ENCODE measurements at regions not wholly inside any gene's neighbourhood (a gene's known extent, or its start where the extent isn't known, plus 50 kb on each side); places are given as distances from the start of the nearest gene placed in this dataset.

GRCh38 chr13:61162636-61163035 lies 253.0 kb downstream of the PCDH20 start:
- no peak overlapping the region for H3K27ac ChIP-seq (ENCODE audit: low read depth, low read length, poor library complexity, severe bottlenecking)
- DNase-seq (ENCODE audit: low spot score), result no peak
- ChIA-PET CTCF (ENCODE audit: unreplicated experiment) (no interaction called here), POLR2A (no interaction called here)
- no peaks in the 10 kb centered on the region for H4K20me1 ChIP-seq (ENCODE audit: insufficient read depth, low read length)
- no peak overlapping the region for H2AFZ ChIP-seq (ENCODE audit: low read length)
- H3K4me1 ChIP-seq (ENCODE audit: insufficient read depth, low read length, poor library complexity, severe bottlenecking), result no peaks in the 10 kb centered on the region
- H3K4me2 ChIP-seq (ENCODE audit: low read length), result no peak overlapping the region
- no TSS peak for BruUV-seq (replicated peaks)
- H3K36me3 ChIP-seq (ENCODE audit: insufficient read depth, low read length), result no peaks in the 10 kb centered on the region
- no peaks in the 10 kb centered on the region for H3K79me2 ChIP-seq (ENCODE audit: insufficient read depth, low read depth, low read length)
- no peaks in the 10 kb centered on the region for H3K9me2 ChIP-seq (ENCODE audit: insufficient read depth, low read length)
- no peak overlapping the region for H3K4me3 ChIP-seq (ENCODE audit: low read depth, low read length, poor library complexity, severe bottlenecking)
- intact Hi-C loops (cut with micrococcal nuclease; ENCODE audit: unreplicated experiment), result no loop called here
- TF ChIP-seq CTCF (conservative IDR thresholded peaks at IDR 0.05; ENCODE audit: low read length) (no peak), EZH2phosphoT487 (IDR thresholded peaks at IDR 0.05; ENCODE audit: borderline replicate concordance, low read depth, low read length) (no peak)
- H3K9me3 ChIP-seq (ENCODE audit: low read length), result no peaks in the 10 kb centered on the region

GRCh38 chr13:61162106-61162505 lies 253.5 kb downstream of the PCDH20 start:
- Histone ChIP-seq H3K36me3 (ENCODE audit: insufficient read depth, low read length) (no peaks in the 10 kb centered on the region), H3K9me2 (ENCODE audit: insufficient read depth, low read length) (no peaks in the 10 kb centered on the region), H3K4me2 (ENCODE audit: low read length) (no peak overlapping the region), H3K4me3 (ENCODE audit: low read depth, low read length, poor library complexity, severe bottlenecking) (no peak overlapping the region), H3K27ac (ENCODE audit: low read depth, low read length, poor library complexity, severe bottlenecking) (no peak overlapping the region), H3K9me3 (ENCODE audit: low read length) (no peaks in the 10 kb centered on the region), H3K79me2 (ENCODE audit: insufficient read depth, low read depth, low read length) (no peaks in the 10 kb centered on the region), H2AFZ (ENCODE audit: low read length) (no peak overlapping the region), H4K20me1 (ENCODE audit: insufficient read depth, low read length) (no peaks in the 10 kb centered on the region), H3K4me1 (ENCODE audit: insufficient read depth, low read length, poor library complexity, severe bottlenecking) (no peaks in the 10 kb centered on the region)
- no TSS peak for BruUV-seq (replicated peaks)
- intact Hi-C loops (cut with micrococcal nuclease; ENCODE audit: unreplicated experiment), result no loop called here
- no peak for DNase-seq (ENCODE audit: low spot score)
- CTCF ChIA-PET (ENCODE audit: unreplicated experiment), result no interaction called here
- POLR2A ChIA-PET, result no interaction called here
- TF ChIP-seq EZH2phosphoT487 (IDR thresholded peaks at IDR 0.05; ENCODE audit: borderline replicate concordance, low read depth, low read length), result no peak
- TF ChIP-seq CTCF (conservative IDR thresholded peaks at IDR 0.05; ENCODE audit: low read length), result no peak

- Histone ChIP-seq H3K4me1 (ENCODE audit: insufficient read depth, low read length, poor library complexity, severe bottlenecking) (no peaks in the 10 kb centered on the region), H3K9me2 (ENCODE audit: insufficient read depth, low read length) (no peaks in the 10 kb centered on the region), H4K20me1 (ENCODE audit: insufficient read depth, low read length) (no peaks in the 10 kb centered on the region), H3K4me2 (ENCODE audit: low read length) (no peak overlapping the region), H3K36me3 (ENCODE audit: insufficient read depth, low read length) (no peaks in the 10 kb centered on the region), H2AFZ (ENCODE audit: low read length) (no peak overlapping the region), H3K9me3 (ENCODE audit: low read length) (no peaks in the 10 kb centered on the region), H3K27ac (ENCODE audit: low read depth, low read length, poor library complexity, severe bottlenecking) (no peak overlapping the region), H3K79me2 (ENCODE audit: insufficient read depth, low read depth, low read length) (no peaks in the 10 kb centered on the region), H3K4me3 (ENCODE audit: low read depth, low read length, poor library complexity, severe bottlenecking) (no peak overlapping the region)
- BruUV-seq (replicated peaks), result no TSS peak
- ChIA-PET POLR2A (interaction anchor here (1.0 kb wide), 1 partner anchor 13 kb away, joined by 3 read pairs; no protein-coding TSS in a partner anchor), CTCF (ENCODE audit: unreplicated experiment) (no interaction called here)
- DNase-seq (ENCODE audit: low spot score), result no peak
- TF ChIP-seq EZH2phosphoT487 (IDR thresholded peaks at IDR 0.05; ENCODE audit: borderline replicate concordance, low read depth, low read length) (no peak), CTCF (conservative IDR thresholded peaks at IDR 0.05; ENCODE audit: low read length) (no peak)
- intact Hi-C loops (cut with micrococcal nuclease; ENCODE audit: unreplicated experiment), result no loop called here
Measured at GRCh38 chr13:61156753-61157152, 258.9 kb downstream of the PCDH20 start.
